ENCODE measurements at regions not wholly inside any gene's neighbourhood (a gene's known extent, or its start where the extent isn't known, plus 50 kb on each side); places are given as distances from the start of the nearest gene placed in this dataset.
"Not testable (repeated sequence)": the region's sequence is repeated elsewhere in the genome, so short reads cannot be mapped to it uniquely, and the experiment has no call there.

DNA sequence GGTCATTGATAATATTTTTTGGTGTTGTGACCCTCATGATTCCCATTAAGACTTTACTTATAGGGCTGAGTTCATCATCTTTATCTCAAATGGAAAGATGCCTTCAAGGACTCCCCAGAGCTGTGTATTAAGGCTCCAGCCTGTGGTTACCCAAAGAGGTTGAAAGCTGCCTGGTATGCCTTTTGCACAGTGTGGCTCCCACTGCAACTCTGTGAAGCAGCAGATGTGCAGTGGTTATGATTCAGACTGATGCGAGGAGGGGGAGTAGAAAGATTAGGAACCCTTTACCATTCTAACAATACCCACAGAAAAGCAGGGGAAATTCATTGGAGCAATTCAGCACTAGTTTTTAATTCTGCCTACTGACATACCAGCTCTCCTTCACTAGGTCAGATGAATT lies 560.0 kb downstream of the INSC start:
- TF ChIP-seq, protein P1, sequence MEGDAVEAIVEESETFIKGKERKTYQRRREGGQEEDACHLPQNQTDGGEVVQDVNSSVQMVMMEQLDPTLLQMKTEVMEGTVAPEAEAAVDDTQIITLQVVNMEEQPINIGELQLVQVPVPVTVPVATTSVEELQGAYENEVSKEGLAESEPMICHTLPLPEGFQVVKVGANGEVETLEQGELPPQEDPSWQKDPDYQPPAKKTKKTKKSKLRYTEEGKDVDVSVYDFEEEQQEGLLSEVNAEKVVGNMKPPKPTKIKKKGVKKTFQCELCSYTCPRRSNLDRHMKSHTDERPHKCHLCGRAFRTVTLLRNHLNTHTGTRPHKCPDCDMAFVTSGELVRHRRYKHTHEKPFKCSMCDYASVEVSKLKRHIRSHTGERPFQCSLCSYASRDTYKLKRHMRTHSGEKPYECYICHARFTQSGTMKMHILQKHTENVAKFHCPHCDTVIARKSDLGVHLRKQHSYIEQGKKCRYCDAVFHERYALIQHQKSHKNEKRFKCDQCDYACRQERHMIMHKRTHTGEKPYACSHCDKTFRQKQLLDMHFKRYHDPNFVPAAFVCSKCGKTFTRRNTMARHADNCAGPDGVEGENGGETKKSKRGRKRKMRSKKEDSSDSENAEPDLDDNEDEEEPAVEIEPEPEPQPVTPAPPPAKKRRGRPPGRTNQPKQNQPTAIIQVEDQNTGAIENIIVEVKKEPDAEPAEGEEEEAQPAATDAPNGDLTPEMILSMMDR (IDR thresholded peaks at IDR 0.05) = no peak
- Histone ChIP-seq H3K27me3 (replicated peaks; ENCODE audit: insufficient read depth) (no peaks in the 10 kb centered on the region), H3K9me3 (peaks cover 14% of the 10 kb centered on the region), H3K27ac (no peak overlapping the region), H3K4me1 (ENCODE audit: control insufficient read depth in 1 of 2, low read depth in 2 of 2) (no peaks in the 10 kb centered on the region), H3K4me3 (no peak overlapping the region), H3K36me3 (no peaks in the 10 kb centered on the region)
- ATAC-seq (ENCODE audit: insufficient number of reproducible peaks, low FRiP score, low read depth) = no peak
- DNase-seq (ENCODE audit: low spot score) = no peak

GRCh38 chr11:15675683-15676082 lies 561.0 kb downstream of the INSC start:
- Histone ChIP-seq H3K36me3 (no peaks in the 10 kb centered on the region), H3K4me3 (no peak overlapping the region), H3K27ac (no peak overlapping the region), H3K9me3 (peaks cover 14% of the 10 kb centered on the region), H3K4me1 (ENCODE audit: control insufficient read depth in 1 of 2, low read depth in 2 of 2) (no peaks in the 10 kb centered on the region), H3K27me3 (replicated peaks; ENCODE audit: insufficient read depth) (no peaks in the 10 kb centered on the region)
- TF ChIP-seq, protein P1 (IDR thresholded peaks at IDR 0.05) = no peak
- ATAC-seq (ENCODE audit: insufficient number of reproducible peaks, low FRiP score, low read depth) = no peak
- no peak for DNase-seq (ENCODE audit: low spot score)

DNA sequence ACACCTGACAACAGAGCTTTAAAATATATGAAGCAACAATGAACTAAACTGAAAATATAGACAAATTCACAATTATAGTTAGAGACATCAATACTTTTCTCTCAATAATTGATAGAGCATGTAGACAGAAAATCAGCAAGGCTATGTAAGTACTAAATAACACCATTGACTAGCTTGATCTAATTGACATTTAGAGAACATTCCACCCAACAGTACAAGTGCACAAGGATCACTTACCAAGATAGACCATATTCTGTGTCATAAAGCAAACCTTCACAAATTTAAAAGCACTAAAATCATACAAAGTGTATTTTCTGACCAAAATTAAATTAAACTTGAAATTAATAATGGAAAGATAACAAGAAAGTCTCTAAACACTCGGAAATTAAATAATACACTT lies 562.5 kb downstream of the INSC start:
- DNase-seq (ENCODE audit: low spot score) = no peak
- no peak overlapping the region for H3K4me3 ChIP-seq
- no peaks in the 10 kb centered on the region for H3K36me3 ChIP-seq
- peaks cover 14% of the 10 kb centered on the region for H3K9me3 ChIP-seq
- ATAC-seq (ENCODE audit: insufficient number of reproducible peaks, low FRiP score, low read depth) = no peak
- H3K27ac ChIP-seq = no peak overlapping the region
- H3K27me3 ChIP-seq (replicated peaks; ENCODE audit: insufficient read depth) = no peaks in the 10 kb centered on the region
- no peaks in the 10 kb centered on the region for H3K4me1 ChIP-seq (ENCODE audit: control insufficient read depth in 1 of 2, low read depth in 2 of 2)
- TF ChIP-seq, protein P1 (IDR thresholded peaks at IDR 0.05) = no peak

DNA sequence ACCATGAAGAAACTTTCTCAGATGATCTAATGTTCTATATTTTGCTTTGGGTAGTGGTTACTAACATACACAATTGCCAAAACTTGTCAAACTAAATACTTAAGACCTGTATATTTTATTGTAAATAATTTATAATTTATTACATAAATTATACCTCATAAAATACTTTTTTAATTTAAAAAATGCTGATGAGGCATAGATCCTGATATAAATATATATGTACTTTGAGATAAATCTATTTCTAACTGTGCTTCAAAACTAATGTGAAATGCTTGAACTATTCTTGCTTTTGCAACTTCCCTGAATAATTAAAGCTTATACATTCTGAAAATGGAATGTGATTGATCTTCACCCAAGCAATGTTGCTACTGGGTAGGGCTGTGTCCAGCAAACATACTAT lies 568.8 kb downstream of the INSC start:
- Histone ChIP-seq H3K9me3 (no peaks in the 10 kb centered on the region), H3K27ac (no peak overlapping the region), H3K4me3 (no peak overlapping the region), H3K36me3 (no peaks in the 10 kb centered on the region), H3K27me3 (replicated peaks; ENCODE audit: insufficient read depth) (no peaks in the 10 kb centered on the region), H3K4me1 (ENCODE audit: control insufficient read depth in 1 of 2, low read depth in 2 of 2) (peaks cover 0 to 2% of the 10 kb centered on the region in 2 donors)
- ATAC-seq (ENCODE audit: insufficient number of reproducible peaks, low FRiP score, low read depth) (no peak), DNase-seq (ENCODE audit: low spot score) (no peak)
- TF ChIP-seq, protein P1 (IDR thresholded peaks at IDR 0.05) = no peak

DNA sequence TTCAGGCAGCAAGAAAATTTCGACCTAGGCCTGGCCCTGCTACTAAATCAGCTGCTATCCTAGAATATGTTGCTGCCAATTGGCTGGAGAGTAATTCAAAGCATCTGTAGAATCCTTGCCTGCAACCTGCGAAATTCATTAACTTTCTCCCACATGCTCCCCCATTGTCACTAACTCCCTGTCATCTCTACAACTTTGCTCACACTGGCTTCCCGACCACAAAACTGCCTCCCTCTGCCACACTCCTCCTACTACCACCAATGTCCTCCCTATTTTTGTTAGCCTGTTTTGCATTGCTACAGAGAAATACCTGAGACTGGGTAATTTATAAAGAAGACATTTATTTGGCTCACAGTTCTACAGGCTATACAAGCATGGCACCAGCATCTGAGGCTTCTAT lies 570.6 kb downstream of the INSC start:
- no peaks in the 10 kb centered on the region for H3K36me3 ChIP-seq
- DNase-seq (ENCODE audit: low spot score) (no peak), ATAC-seq (ENCODE audit: insufficient number of reproducible peaks, low FRiP score, low read depth) (no peak)
- H3K9me3 ChIP-seq = no peaks in the 10 kb centered on the region
- H3K27me3 ChIP-seq (replicated peaks; ENCODE audit: insufficient read depth) = no peaks in the 10 kb centered on the region
- no peak overlapping the region for H3K27ac ChIP-seq
- peaks cover 0 to 4% of the 10 kb centered on the region in 2 donors for H3K4me1 ChIP-seq (ENCODE audit: control insufficient read depth in 1 of 2, low read depth in 2 of 2)
- TF ChIP-seq, protein P1 (IDR thresholded peaks at IDR 0.05) = no peak
- no peak overlapping the region for H3K4me3 ChIP-seq

DNA sequence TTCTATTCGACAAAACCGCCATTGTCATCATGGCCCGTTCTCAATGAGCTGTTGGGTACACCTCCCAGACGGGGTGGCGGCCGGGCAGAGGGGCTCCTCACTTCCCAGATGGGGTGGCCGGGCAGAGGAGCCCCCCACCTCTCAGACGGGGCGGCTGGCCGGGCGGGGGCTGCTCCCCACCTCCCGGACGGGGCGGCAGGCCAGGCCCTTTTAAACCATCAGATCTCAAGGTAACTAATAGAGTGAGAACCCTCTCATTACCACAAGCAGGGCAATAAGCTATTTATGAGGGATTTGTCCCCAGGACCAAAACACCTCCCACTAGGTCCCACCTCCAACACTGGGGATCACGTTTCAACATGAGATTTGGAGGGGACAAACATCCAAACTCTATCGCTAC lies 571.5 kb downstream of the INSC start:
- not testable (repeated sequence) for ATAC-seq (ENCODE audit: insufficient number of reproducible peaks, low FRiP score, low read depth)

More for the DNA sequence above, 571.5 kb downstream of the INSC start:
- not testable (repeated sequence) for H3K4me1 ChIP-seq (ENCODE audit: control insufficient read depth in 1 of 2, low read depth in 2 of 2); H3K4me3 ChIP-seq; H3K27me3 ChIP-seq (replicated peaks; ENCODE audit: insufficient read depth); H3K9me3 ChIP-seq; DNase-seq (ENCODE audit: low spot score); H3K36me3 ChIP-seq; H3K27ac ChIP-seq

Measured in thoracic aorta (tissue), 2 donors.